ENCODE measurements at regions not wholly inside any gene's neighbourhood (a gene's known extent, or its start where the extent isn't known, plus 50 kb on each side); places are given as distances from the start of the nearest gene placed in this dataset.

DNA sequence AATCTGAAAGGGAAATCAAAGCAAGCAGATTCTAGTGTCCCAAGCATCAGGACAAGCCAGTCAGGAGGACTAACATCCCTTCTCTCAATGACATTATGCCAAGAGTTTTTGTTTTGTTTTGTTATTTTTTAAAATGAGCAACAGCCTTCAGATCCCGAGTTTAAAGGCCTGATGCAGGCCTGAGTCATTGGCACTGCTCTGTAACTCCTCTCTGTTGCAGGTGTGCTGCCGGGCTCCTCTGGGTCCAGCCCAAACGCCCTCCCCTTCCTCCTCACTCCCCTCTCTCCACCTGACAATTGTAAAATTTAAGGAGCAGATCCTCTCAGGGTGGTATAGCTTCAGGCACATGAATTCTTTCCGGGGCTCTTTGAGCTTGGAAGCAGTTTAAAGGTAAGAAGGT, 502.0 kb downstream of the BMP2 start:
- no peak for TF ChIP-seq POLR2A (IDR thresholded peaks at IDR 0.05)
- TF ChIP-seq, protein P1, sequence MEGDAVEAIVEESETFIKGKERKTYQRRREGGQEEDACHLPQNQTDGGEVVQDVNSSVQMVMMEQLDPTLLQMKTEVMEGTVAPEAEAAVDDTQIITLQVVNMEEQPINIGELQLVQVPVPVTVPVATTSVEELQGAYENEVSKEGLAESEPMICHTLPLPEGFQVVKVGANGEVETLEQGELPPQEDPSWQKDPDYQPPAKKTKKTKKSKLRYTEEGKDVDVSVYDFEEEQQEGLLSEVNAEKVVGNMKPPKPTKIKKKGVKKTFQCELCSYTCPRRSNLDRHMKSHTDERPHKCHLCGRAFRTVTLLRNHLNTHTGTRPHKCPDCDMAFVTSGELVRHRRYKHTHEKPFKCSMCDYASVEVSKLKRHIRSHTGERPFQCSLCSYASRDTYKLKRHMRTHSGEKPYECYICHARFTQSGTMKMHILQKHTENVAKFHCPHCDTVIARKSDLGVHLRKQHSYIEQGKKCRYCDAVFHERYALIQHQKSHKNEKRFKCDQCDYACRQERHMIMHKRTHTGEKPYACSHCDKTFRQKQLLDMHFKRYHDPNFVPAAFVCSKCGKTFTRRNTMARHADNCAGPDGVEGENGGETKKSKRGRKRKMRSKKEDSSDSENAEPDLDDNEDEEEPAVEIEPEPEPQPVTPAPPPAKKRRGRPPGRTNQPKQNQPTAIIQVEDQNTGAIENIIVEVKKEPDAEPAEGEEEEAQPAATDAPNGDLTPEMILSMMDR (IDR thresholded peaks at IDR 0.05 in 4 of 5, conservative IDR thresholded peaks at IDR 0.05 in 1 of 5): no peak
